Ishikawa (cell line): ENCODE measurements at regions not wholly inside any gene's neighbourhood (a gene's known extent, or its start where the extent isn't known, plus 50 kb on each side); places are given as distances from the start of the nearest gene placed in this dataset.

Experiments used
- CEBPB ChIP-seq: IDR thresholded peaks from 2 replicates; pipeline ENCODE4 v1.6.1; 2012
- CREB1 ChIP-seq: IDR thresholded peaks from 2 replicates; pipeline ENCODE4 v1.6.1; 2012; ENCODE audit warnings: low read depth
- EGR1 ChIP-seq: IDR thresholded peaks from 2 replicates; pipeline ENCODE4 v1.6.1; 2012
- EP300 ChIP-seq: IDR thresholded peaks from 2 replicates; pipeline ENCODE4 v1.6.1; 2012; ENCODE audit warnings: borderline replicate concordance
- FOXM1 ChIP-seq: IDR thresholded peaks from 2 replicates; pipeline ENCODE4 v1.6.1; 2012; ENCODE audit warnings: low read depth, borderline replicate concordance
- MAX ChIP-seq: IDR thresholded peaks from 2 replicates; pipeline ENCODE4 v1.6.1; 2012
- NFIC ChIP-seq: IDR thresholded peaks from 2 replicates; pipeline ENCODE4 v1.6.1; 2012
- RAD21 ChIP-seq: IDR thresholded peaks from 2 replicates; pipeline ENCODE4 v1.6.1; 2012; ENCODE audit warnings: low read depth
- REST ChIP-seq: IDR thresholded peaks from 2 replicates; pipeline ENCODE4 v1.6.1; 2012; ENCODE audit warnings: low read depth, mild to moderate bottlenecking
- TAF1 ChIP-seq: IDR thresholded peaks from 2 replicates; pipeline ENCODE4 v1.6.1; 2012; ENCODE audit warnings: low read depth, mild to moderate bottlenecking
- TCF12 ChIP-seq: IDR thresholded peaks from 2 replicates; pipeline ENCODE4 v1.6.1; 2012; ENCODE audit warnings: low read depth
- TEAD4 ChIP-seq: IDR thresholded peaks from 2 replicates; pipeline ENCODE4 v1.6.1; 2012
- YY1 ChIP-seq: IDR thresholded peaks from 2 replicates; pipeline ENCODE4 v1.6.1; 2012; ENCODE audit warnings: low read depth
- ZBTB7A ChIP-seq: IDR thresholded peaks from 2 replicates; pipeline ENCODE4 v1.6.1; 2012; ENCODE audit warnings: low read depth
- TF ChIP-seq, protein P1 (sequence below): IDR thresholded peaks from 2 replicates; pipeline ENCODE4 v1.6.1; 2012

DNA sequence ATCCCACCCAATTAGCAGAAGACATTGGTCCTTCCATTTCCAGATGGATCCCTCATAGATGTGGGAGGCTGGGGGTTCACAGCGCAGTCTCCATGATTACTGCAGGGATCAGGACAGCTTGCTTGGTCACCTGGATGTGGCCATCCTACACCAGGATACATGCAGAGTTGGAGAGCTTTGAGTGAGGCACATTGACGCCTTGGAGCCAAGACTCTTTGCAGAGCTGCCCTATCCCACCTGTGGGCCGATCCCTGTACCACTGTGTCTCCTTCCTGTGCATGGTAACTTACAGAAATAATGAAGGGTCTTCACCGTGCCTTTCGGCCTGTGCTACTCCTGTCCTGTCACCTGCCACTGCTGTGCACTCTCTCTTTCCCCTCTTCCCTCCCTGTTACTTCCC, 444.8 kb downstream of the GLRX3 start:
- TF ChIP-seq CREB1 (no peak), REST (no peak), MAX (no peak), FOXM1 (no peak)
- TF ChIP-seq, protein P1, sequence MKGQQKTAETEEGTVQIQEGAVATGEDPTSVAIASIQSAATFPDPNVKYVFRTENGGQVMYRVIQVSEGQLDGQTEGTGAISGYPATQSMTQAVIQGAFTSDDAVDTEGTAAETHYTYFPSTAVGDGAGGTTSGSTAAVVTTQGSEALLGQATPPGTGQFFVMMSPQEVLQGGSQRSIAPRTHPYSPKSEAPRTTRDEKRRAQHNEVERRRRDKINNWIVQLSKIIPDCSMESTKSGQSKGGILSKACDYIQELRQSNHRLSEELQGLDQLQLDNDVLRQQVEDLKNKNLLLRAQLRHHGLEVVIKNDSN = no peak

DNA sequence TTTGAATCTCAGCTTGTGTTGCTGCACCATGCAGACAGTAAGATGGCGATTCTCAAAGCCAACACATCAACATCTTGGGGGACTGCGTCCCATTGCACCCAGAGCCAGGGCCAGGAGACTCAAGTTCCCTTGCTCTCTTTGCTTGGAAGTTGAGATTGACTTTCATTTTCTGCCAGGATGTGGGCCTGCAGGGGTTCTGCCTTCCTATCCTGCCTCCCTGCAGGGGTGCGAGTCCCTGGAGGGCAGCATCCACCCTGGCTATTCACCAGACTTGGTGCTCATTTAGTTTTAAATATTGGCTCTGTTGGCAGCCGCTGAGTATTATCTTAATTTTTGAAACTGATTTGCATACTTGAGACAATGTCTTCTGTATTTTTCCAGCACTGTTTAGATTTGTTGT, 451.5 kb downstream of the GLRX3 start:
- TF ChIP-seq RAD21 = no peak
- TF ChIP-seq TEAD4 = no peak
- no peak for TF ChIP-seq ZBTB7A
- TF ChIP-seq REST = no peak
- no peak for TF ChIP-seq CEBPB
- no peak for TF ChIP-seq EP300
- TF ChIP-seq CREB1 = no peak
- TF ChIP-seq TAF1 = no peak
- TF ChIP-seq TCF12 = no peak
- TF ChIP-seq FOXM1 = no peak
- no peak for TF ChIP-seq MAX
- no peak for TF ChIP-seq NFIC
- TF ChIP-seq, protein P1 = no peak
- TF ChIP-seq EGR1 = no peak
- TF ChIP-seq YY1 = no peak

DNA sequence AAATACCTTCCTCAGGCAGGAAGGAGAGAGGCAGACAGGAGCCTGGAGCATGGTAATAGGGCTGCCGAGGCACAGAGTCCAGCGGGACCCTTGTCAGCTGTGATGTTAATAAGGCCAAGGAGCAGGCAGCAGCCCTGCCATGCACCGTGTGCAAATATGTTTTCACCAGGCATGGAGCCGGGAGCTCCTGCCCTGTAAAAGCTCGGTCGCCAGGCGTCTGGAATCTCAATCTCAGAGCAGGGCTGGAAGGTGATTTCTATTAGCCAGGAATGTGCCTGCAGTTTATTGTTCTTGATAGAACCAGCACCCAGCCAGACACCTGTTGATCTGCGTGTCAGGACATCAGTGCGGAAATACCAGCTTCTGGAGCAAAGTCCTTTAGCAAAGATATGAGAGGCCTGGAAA, 469.8 kb downstream of the GLRX3 start:
- TF ChIP-seq TCF12 = no peak
- no peak for TF ChIP-seq RAD21
- no peak for TF ChIP-seq REST

GRCh38 chr10:130607366-130607765, 471.2 kb downstream of the GLRX3 start:
- no peak for TF ChIP-seq CREB1
- TF ChIP-seq TAF1 = no peak
- no peak for TF ChIP-seq REST
- no peak for TF ChIP-seq YY1
- no peak for TF ChIP-seq FOXM1
- TF ChIP-seq ZBTB7A = no peak
- TF ChIP-seq, protein P1 = no peak
- TF ChIP-seq EP300 = no peak
- TF ChIP-seq MAX = no peak
- TF ChIP-seq TEAD4 = no peak
- no peak for TF ChIP-seq CEBPB
- no peak for TF ChIP-seq RAD21
- TF ChIP-seq EGR1 = no peak
- no peak for TF ChIP-seq TCF12
- TF ChIP-seq NFIC = no peak
